SK-N-MC (cell line): ENCODE measurements at regions not wholly inside any gene's neighbourhood (a gene's known extent, or its start where the extent isn't known, plus 50 kb on each side); places are given as distances from the start of the nearest gene placed in this dataset.

Experiments
- DNase-seq: peaks from one replicate; pipeline ENCODE4 v3.0.0-alpha.2; 2011; ENCODE audit warnings: low read depth, low spot score
- H3K27ac ChIP-seq: fragments of 200-600 bp; sonication (generic); 2 replicates; pipeline ENCODE4 v1.5.1; 2016; ENCODE audit warnings: mixed run types
- H3K36me3 ChIP-seq: fragments of 200-600 bp; sonication (generic); 2 replicates; pipeline ENCODE4 v1.6.1; 2017; ENCODE audit warnings: antibody characterized with exemption, low read length, mixed read lengths; ENCODE audit not compliant: insufficient read depth
- H3K4me3 ChIP-seq: fragments of 200-600 bp; sonication (generic); 2 replicates; pipeline ENCODE4 v1.5.1; 2016
- H3K9ac ChIP-seq: fragments of 200-600 bp; sonication (generic); 2 replicates; pipeline ENCODE4 v1.8.0; 2017; ENCODE audit warnings: mixed run types, mixed read lengths; ENCODE audit not compliant: insufficient read length
- H3K9me3 ChIP-seq: fragments of 200-600 bp; sonication (generic); 2 replicates; pipeline ENCODE4 v1.6.1; 2017; ENCODE audit warnings: low read depth, mild to moderate bottlenecking, antibody characterized with exemption, low read length, moderate library complexity, mixed read lengths
- EZH2 ChIP-seq: fragments of 200-600 bp; sonication (generic); IDR thresholded peaks from one replicate; pipeline ENCODE4 v1.6.1; 2017; ENCODE audit warnings: antibody characterized with exemption
- FOXP2 ChIP-seq: optimal IDR thresholded peaks from 2 replicates; pipeline ENCODE3; 2011; ENCODE audit warnings: mild to moderate bottlenecking, moderate library complexity; ENCODE audit not compliant: insufficient read depth; ENCODE audit errors: extremely low read length, control extremely low read depth
- POLR2AphosphoS5 ChIP-seq: IDR thresholded peaks from 2 replicates; pipeline ENCODE4 v1.6.1; 2012; ENCODE audit warnings: mild to moderate bottlenecking, low read depth, low read length, borderline replicate concordance

GRCh38 chr2:35033748-35034147 is 1321.8 kb upstream of the CRIM1 start:
- TF ChIP-seq FOXP2 (no peak), POLR2AphosphoS5 (no peak), EZH2 (no peak)
- Histone ChIP-seq H3K4me3 (no peak overlapping the region), H3K36me3 (no peaks in the 10 kb centered on the region), H3K27ac (no peak overlapping the region), H3K9ac (no peak overlapping the region), H3K9me3 (no peaks in the 10 kb centered on the region)
- DNase-seq: no peak

- TF ChIP-seq FOXP2 (no peak), POLR2AphosphoS5 (no peak), EZH2 (no peak)
- no peaks in the 10 kb centered on the region for H3K9me3 ChIP-seq
- H3K4me3 ChIP-seq: no peak overlapping the region
- DNase-seq: no peak
- no peak overlapping the region for H3K27ac ChIP-seq
- no peak overlapping the region for H3K9ac ChIP-seq
- H3K36me3 ChIP-seq: no peaks in the 10 kb centered on the region
Observed at GRCh38 chr2:35023545-35023944, 1332.0 kb upstream of the CRIM1 start.

GRCh38 chr2:35000453-35000852 is 1355.1 kb upstream of the CRIM1 start:
- no peak for TF ChIP-seq EZH2
- no peak for TF ChIP-seq POLR2AphosphoS5
- no peak for TF ChIP-seq FOXP2
- H3K9me3 ChIP-seq: no peaks in the 10 kb centered on the region
- H3K4me3 ChIP-seq: no peak overlapping the region
- no peak overlapping the region for H3K27ac ChIP-seq
- DNase-seq: no peak
- H3K9ac ChIP-seq: no peak overlapping the region
- no peaks in the 10 kb centered on the region for H3K36me3 ChIP-seq

- Histone ChIP-seq H3K4me3 (no peak overlapping the region), H3K9me3 (no peaks in the 10 kb centered on the region), H3K9ac (no peak overlapping the region), H3K36me3 (no peaks in the 10 kb centered on the region), H3K27ac (no peak overlapping the region)
- TF ChIP-seq FOXP2 (no peak), EZH2 (no peak), POLR2AphosphoS5 (no peak)
- no peak for DNase-seq
Observed at GRCh38 chr2:34998741-34999140, 1356.8 kb upstream of the CRIM1 start.

GRCh38 chr2:34997779-34998178 is 1357.8 kb upstream of the CRIM1 start:
- Histone ChIP-seq H3K36me3 (no peaks in the 10 kb centered on the region), H3K9ac (no peak overlapping the region), H3K9me3 (no peaks in the 10 kb centered on the region), H3K27ac (no peak overlapping the region), H3K4me3 (no peak overlapping the region)
- DNase-seq: no peak
- TF ChIP-seq EZH2: no peak
- no peak for TF ChIP-seq POLR2AphosphoS5
- no peak for TF ChIP-seq FOXP2

DNA sequence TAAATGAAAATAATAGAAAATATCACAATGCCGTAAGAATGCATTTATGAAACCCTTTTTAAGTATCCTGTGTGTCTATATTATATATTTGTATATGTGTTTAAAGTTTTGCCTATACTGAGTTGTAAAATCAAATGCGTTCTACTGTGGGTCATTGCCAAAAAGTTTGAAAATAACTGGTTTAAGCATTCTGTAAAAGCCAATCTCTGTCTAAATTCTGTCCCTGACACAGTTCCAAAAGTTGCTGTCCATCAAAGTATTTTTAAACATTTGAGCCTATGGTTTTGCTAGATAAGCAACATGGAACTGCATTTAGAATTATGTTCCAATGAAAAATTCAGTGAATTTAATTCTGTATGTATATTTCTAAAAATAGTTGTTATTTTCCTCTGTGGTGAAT is 1360.4 kb upstream of the CRIM1 start:
- no peak overlapping the region for H3K9ac ChIP-seq
- no peak for TF ChIP-seq POLR2AphosphoS5
- TF ChIP-seq FOXP2: no peak
- no peak for TF ChIP-seq EZH2

GRCh38 chr2:34991508-34992274 is 1363.9 kb upstream of the CRIM1 start:
- no peaks in the 10 kb centered on the region for H3K9me3 ChIP-seq
- no peak overlapping the region for H3K4me3 ChIP-seq
- TF ChIP-seq POLR2AphosphoS5: no peak
- no peak for TF ChIP-seq EZH2
- TF ChIP-seq FOXP2: no peak
- H3K27ac ChIP-seq: no peak overlapping the region
- no peaks in the 10 kb centered on the region for H3K36me3 ChIP-seq
- no peak overlapping the region for H3K9ac ChIP-seq
- no peak for DNase-seq

More for the DNA sequence above, 1360.4 kb upstream of the CRIM1 start:
- H3K9me3 ChIP-seq: no peaks in the 10 kb centered on the region
- H3K36me3 ChIP-seq: no peaks in the 10 kb centered on the region
- DNase-seq: no peak
- no peak overlapping the region for H3K27ac ChIP-seq
- no peak overlapping the region for H3K4me3 ChIP-seq

DNA sequence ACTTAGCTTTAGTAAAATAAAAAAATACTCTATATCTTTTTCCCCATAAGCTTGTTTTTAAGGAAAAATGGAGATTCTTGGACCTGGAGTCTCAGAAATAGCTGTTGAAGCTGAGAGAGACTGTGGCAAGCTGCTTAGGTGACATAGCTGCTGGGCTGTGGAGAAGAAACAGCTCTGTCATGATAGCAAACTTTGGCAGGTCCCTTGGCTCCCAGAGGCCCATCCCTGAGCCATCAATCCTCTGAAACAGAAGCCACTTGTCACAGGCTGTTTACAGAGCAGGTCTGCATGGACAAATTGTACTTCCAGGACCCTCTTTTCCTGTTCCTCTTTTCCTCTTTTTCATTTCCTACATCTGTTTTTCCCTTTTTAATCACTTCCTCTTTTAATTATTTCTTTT is 1370.1 kb upstream of the CRIM1 start:
- TF ChIP-seq POLR2AphosphoS5 (no peak), EZH2 (no peak), FOXP2 (no peak)
- H3K27ac ChIP-seq: no peak overlapping the region
- no peak overlapping the region for H3K9ac ChIP-seq

DNA sequence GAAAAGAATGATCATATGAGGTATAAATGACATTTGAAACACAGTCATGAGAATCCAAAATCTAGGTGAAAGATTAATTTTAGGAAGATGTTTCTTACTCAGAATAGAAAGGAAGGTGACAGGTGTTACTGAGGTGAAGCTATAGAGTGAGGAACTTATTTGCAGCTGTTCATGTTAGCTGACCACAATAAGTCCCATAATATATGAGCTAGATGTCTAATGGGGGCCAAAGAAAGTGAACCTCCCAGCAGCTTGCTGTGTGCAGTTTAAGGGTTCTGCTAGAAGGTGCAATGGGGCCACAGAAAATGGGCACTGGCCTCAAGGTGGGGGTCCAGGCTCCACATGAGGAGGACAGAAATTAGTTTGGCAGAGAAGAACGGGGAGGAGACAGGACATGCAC is 1374.9 kb upstream of the CRIM1 start:
- no peaks in the 10 kb centered on the region for H3K9me3 ChIP-seq
- no peaks in the 10 kb centered on the region for H3K36me3 ChIP-seq
- no peak for DNase-seq
- no peak for TF ChIP-seq EZH2
- no peak for TF ChIP-seq POLR2AphosphoS5
- no peak for TF ChIP-seq FOXP2
- H3K4me3 ChIP-seq: no peak overlapping the region
- H3K27ac ChIP-seq: no peak overlapping the region
- H3K9ac ChIP-seq: no peak overlapping the region

More for the DNA sequence above, 1370.1 kb upstream of the CRIM1 start:
- DNase-seq: no peak
- Histone ChIP-seq H3K4me3 (no peak overlapping the region), H3K9me3 (no peaks in the 10 kb centered on the region), H3K36me3 (no peaks in the 10 kb centered on the region)
